ENCODE measurements at regions not wholly inside any gene's neighbourhood (a gene's known extent, or its start where the extent isn't known, plus 50 kb on each side); places are given as distances from the start of the nearest gene placed in this dataset.

DNA sequence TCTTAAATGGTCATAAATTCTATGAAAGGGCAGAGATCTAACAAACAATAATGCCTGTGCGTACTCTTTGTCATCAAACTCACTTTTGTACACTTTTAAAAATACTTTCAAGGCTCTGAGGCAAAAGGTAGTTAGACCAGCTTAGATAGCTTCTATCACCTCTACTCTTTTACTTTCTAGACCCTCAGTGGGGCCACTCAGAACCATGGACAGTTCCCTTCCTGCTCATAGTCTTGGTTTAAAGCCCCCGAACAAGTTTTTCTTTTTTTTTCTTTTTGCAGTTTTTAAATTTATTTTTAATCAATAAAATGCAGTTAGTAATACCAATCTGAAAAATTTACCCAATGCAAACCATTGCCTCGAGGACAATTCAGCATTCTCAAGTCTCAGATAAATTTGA lies 460.5 kb upstream of the CNKSR2 start:
- TF ChIP-seq CTCF (IDR thresholded peaks at IDR 0.05) (no peak), POLR2A (IDR thresholded peaks at IDR 0.05) (no peak), POLR2AphosphoS5 (IDR thresholded peaks at IDR 0.05; ENCODE audit: insufficient read depth in 1 of 2, low read depth in 1 of 2) (no peak)
